KMS-11 (cell line): ENCODE measurements at regions not wholly inside any gene's neighbourhood (a gene's known extent, or its start where the extent isn't known, plus 50 kb on each side); places are given as distances from the start of the nearest gene placed in this dataset.

Experiments used
- H2AFZ ChIP-seq: fragments of 200-600 bp; sonication (generic); 2 replicates; pipeline ENCODE4 v1.6.1; 2016; ENCODE audit warnings: antibody characterized with exemption, mixed run types, low read depth
- H3K27ac ChIP-seq: fragments of 200-600 bp; sonication (generic); 2 replicates; pipeline ENCODE4 v1.6.1; 2016; ENCODE audit warnings: mild to moderate bottlenecking, mixed run types
- H3K27me3 ChIP-seq: fragments of 200-600 bp; sonication (generic); 2 replicates; pipeline ENCODE4 v1.6.1; 2017; ENCODE audit warnings: mild to moderate bottlenecking, low read depth, mixed run types, moderate library complexity; ENCODE audit not compliant: insufficient read depth
- H3K36me3 ChIP-seq: fragments of 200-600 bp; sonication (generic); 2 replicates; pipeline ENCODE4 v1.6.1; 2017; ENCODE audit warnings: mild to moderate bottlenecking, mixed run types; ENCODE audit not compliant: insufficient read depth
- H3K4me1 ChIP-seq: fragments of 200-600 bp; sonication (generic); 2 replicates; pipeline ENCODE4 v1.6.1; 2016; ENCODE audit warnings: mild to moderate bottlenecking, low read depth, mixed run types; ENCODE audit not compliant: poor library complexity, severe bottlenecking
- H3K4me2 ChIP-seq: fragments of 200-600 bp; sonication (generic); 2 replicates; pipeline ENCODE4 v1.7.0; 2016; ENCODE audit warnings: mild to moderate bottlenecking, mixed run types
- H3K4me3 ChIP-seq: fragments of 200-600 bp; sonication (generic); IDR thresholded peaks from 2 replicates; pipeline ENCODE4 v1.6.1; 2017; ENCODE audit warnings: low read depth, low read length, mixed read lengths; ENCODE audit not compliant: insufficient read depth
- H3K79me2 ChIP-seq: fragments of 200-600 bp; sonication (generic); 2 replicates; pipeline ENCODE4 v1.6.1; 2016; ENCODE audit warnings: low read depth, mixed run types; ENCODE audit not compliant: insufficient read depth
- H3K9ac ChIP-seq: fragments of 200-600 bp; sonication (generic); 2 replicates; pipeline ENCODE4 v1.6.1; 2016; ENCODE audit warnings: mild to moderate bottlenecking, mixed run types
- H4K20me1 ChIP-seq: fragments of 200-600 bp; sonication (generic); 2 replicates; pipeline ENCODE4 v1.6.1; 2016; ENCODE audit warnings: mild to moderate bottlenecking, mixed run types; ENCODE audit not compliant: insufficient read depth
- TF ChIP-seq, protein P1 (sequence below): fragments of 200-600 bp; sonication (generic); conservative IDR thresholded peaks from 2 replicates; pipeline ENCODE4 v1.6.1; 2017; ENCODE audit warnings: low read depth, mild to moderate bottlenecking, antibody characterized with exemption, low read length, moderate library complexity, mixed read lengths

DNA sequence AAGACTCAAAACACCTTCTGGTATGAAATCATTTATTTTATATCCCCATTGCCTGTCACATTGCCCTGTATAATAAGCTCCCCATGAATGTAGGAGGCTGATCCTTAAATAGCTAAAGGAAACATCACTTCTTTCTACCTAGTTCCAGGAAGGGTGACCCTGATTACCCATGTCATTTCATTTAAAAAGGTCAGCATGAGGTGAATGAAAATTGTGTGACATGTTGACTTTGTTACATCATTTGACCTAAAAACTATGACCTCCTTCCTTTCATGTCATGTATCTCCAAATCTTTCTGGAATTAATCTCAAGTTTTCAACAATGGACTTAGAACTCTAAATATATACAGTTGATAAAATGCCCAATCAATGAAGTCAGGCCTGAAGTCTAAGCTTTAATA, 161.5 kb downstream of the AHR start:
- Histone ChIP-seq H3K36me3 (no peaks in the 10 kb centered on the region), H3K27ac (no peak overlapping the region), H2AFZ (no peak overlapping the region)

DNA sequence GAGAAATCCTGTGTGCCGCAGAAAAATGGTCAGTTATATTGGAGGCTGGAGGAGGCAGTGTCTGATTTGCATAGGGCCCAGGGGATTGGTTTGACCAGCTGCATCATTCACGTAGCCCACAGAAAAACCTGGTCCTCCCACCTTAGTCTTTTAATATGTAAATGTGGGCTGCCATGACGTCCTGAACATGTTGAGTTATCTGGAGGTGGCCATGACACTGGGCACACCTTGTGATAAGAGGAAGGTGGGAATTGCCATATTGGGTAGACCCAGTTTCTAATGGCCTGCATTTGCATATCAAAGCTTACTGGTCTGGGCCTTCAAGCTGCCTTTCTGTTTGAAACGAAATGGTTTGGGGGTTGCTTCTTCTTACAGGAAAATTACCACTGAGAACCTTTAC, 162.2 kb downstream of the AHR start:
- H3K4me1 ChIP-seq: no peaks in the 10 kb centered on the region
- TF ChIP-seq, protein P1, sequence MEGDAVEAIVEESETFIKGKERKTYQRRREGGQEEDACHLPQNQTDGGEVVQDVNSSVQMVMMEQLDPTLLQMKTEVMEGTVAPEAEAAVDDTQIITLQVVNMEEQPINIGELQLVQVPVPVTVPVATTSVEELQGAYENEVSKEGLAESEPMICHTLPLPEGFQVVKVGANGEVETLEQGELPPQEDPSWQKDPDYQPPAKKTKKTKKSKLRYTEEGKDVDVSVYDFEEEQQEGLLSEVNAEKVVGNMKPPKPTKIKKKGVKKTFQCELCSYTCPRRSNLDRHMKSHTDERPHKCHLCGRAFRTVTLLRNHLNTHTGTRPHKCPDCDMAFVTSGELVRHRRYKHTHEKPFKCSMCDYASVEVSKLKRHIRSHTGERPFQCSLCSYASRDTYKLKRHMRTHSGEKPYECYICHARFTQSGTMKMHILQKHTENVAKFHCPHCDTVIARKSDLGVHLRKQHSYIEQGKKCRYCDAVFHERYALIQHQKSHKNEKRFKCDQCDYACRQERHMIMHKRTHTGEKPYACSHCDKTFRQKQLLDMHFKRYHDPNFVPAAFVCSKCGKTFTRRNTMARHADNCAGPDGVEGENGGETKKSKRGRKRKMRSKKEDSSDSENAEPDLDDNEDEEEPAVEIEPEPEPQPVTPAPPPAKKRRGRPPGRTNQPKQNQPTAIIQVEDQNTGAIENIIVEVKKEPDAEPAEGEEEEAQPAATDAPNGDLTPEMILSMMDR: no peak

More for the DNA sequence above, 161.5 kb downstream of the AHR start:
- H4K20me1 ChIP-seq: no peaks in the 10 kb centered on the region
- TF ChIP-seq, protein P1: no peak
- H3K4me3 ChIP-seq: no peak overlapping the region
- H3K79me2 ChIP-seq: no peaks in the 10 kb centered on the region
- no peaks in the 10 kb centered on the region for H3K4me1 ChIP-seq
- H3K4me2 ChIP-seq: no peak overlapping the region
- H3K27me3 ChIP-seq: no peaks in the 10 kb centered on the region
- no peak overlapping the region for H3K9ac ChIP-seq

DNA sequence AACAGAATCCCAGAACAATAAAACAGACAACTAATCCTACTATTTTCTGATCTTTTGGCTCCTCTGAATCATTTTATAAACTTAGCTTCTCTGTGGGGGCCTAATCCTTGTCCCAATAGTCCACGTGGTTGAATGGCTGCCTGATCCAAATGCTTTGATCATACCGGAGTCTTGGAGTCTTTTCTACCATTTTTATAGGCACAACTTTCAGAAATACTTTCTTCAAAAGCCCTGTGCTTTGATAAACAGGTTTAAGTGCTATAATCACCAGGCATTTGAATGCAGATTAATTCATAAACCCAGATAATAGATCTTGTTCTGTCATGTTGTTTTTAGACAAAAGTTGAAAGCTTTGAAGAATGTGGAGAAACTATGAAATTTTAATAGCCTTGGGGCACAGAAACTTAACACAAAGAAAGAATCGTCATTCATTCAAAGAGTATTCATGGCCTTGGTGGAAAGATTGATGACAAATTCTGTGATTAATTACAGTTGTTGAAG, 163.7 kb downstream of the AHR start:
- no peak overlapping the region for H3K9ac ChIP-seq
- no peak overlapping the region for H2AFZ ChIP-seq
- no peaks in the 10 kb centered on the region for H4K20me1 ChIP-seq
- no peaks in the 10 kb centered on the region for H3K79me2 ChIP-seq
- H3K4me1 ChIP-seq: no peaks in the 10 kb centered on the region
- no peak overlapping the region for H3K4me3 ChIP-seq
- no peaks in the 10 kb centered on the region for H3K36me3 ChIP-seq
- H3K27ac ChIP-seq: no peak overlapping the region
- TF ChIP-seq, protein P1: no peak
- H3K4me2 ChIP-seq: no peak overlapping the region
- no peaks in the 10 kb centered on the region for H3K27me3 ChIP-seq

More for the DNA sequence above, 162.2 kb downstream of the AHR start:
- Histone ChIP-seq H4K20me1 (no peaks in the 10 kb centered on the region), H2AFZ (no peak overlapping the region), H3K27me3 (no peaks in the 10 kb centered on the region), H3K9ac (no peak overlapping the region), H3K36me3 (no peaks in the 10 kb centered on the region), H3K27ac (no peak overlapping the region), H3K4me3 (no peak overlapping the region), H3K4me2 (no peak overlapping the region), H3K79me2 (no peaks in the 10 kb centered on the region)

DNA sequence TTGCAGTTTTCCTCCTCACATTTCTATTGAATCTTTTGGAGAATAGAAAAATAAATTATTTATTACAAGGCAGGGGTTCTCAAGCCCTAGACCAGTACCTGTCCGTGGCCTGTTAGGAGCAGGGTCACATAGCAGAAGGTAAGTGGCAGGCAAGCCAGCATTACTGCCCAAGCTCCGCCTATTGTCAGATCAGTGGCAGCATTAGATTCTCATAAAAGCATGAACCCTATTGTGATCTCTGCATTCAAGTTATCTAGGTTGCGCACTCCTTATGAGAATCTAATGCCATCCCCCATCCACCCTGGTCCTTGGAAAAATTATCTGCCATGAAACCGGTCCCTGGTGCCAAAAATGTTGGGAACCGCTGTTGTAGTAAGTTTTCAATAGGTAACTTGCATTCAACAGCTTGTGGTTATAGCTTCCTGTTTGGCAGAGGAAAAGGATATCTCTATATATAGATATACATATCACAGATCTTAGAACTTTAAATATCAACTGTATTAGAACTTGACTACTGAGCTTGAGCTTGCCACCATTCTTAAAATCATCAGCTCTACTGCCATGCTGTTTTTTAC, 165.1 kb downstream of the AHR start:
- no peaks in the 10 kb centered on the region for H3K27me3 ChIP-seq
- H3K9ac ChIP-seq: no peak overlapping the region
- TF ChIP-seq, protein P1: no peak
- H2AFZ ChIP-seq: no peak overlapping the region
- H3K27ac ChIP-seq: no peak overlapping the region
- H3K4me1 ChIP-seq: no peaks in the 10 kb centered on the region
- no peaks in the 10 kb centered on the region for H3K79me2 ChIP-seq
- H4K20me1 ChIP-seq: no peaks in the 10 kb centered on the region
- H3K4me3 ChIP-seq: no peak overlapping the region
- H3K4me2 ChIP-seq: no peak overlapping the region
- no peaks in the 10 kb centered on the region for H3K36me3 ChIP-seq
